Glomerular visceral epithelial cell (primary cell): ENCODE measurements at regions not wholly inside any gene's neighbourhood (a gene's known extent, or its start where the extent isn't known, plus 50 kb on each side); places are given as distances from the start of the nearest gene placed in this dataset.

Experiments
- DNase-seq: peaks from one replicate; pipeline ENCODE4 v3.0.0-alpha.2; 2016; ENCODE audit errors: extremely low spot score

DNA sequence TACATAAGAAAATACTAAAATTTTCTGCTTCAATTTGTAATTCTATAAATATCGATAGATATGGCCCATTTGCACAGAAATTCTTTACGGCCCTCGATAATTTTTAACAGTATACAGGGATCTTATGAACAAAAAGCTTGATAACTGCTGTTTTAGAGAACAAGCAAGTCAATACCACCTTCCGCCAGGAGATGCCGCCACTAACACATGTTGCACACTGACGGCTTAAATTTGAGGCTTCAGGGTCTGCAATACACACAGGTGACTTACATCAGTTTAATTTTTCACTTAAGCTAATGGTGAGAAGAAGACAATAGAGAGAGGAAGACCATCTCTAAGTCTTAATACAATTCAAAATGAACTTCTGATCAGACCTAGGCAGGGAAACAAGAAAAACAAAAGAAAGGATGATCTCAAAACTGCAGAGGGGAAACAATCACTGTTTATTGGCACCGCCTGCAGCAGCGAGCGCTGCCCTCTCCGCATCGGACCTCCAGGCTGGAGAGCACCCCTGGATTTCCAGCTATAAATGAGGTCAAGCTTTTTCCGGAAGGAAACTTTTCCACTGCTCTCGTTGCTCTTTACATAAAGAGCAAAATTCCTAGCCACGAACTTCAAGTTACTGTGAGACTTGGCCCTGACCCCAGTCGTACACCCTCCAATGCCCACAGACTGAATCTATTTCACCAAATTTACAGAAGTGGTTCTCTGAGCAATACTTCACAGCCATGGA, 53.9 kb downstream of the OTOR start:
- peak; percentile 59 for DNase-seq

DNA sequence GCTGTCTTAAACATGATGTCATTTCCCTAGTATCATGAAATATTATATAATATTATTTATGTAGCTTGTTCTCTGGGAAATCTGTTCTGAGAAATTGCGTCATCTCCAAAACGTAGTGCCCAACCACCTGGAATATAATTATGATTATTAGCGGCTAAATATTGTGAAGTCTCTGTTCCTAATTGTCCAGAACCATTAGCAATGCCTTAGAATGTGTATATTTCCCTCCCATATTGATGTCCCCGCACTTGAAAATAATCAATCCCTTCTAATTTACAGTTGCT, 54.4 kb downstream of the OTOR start:
- no peak for DNase-seq

DNA sequence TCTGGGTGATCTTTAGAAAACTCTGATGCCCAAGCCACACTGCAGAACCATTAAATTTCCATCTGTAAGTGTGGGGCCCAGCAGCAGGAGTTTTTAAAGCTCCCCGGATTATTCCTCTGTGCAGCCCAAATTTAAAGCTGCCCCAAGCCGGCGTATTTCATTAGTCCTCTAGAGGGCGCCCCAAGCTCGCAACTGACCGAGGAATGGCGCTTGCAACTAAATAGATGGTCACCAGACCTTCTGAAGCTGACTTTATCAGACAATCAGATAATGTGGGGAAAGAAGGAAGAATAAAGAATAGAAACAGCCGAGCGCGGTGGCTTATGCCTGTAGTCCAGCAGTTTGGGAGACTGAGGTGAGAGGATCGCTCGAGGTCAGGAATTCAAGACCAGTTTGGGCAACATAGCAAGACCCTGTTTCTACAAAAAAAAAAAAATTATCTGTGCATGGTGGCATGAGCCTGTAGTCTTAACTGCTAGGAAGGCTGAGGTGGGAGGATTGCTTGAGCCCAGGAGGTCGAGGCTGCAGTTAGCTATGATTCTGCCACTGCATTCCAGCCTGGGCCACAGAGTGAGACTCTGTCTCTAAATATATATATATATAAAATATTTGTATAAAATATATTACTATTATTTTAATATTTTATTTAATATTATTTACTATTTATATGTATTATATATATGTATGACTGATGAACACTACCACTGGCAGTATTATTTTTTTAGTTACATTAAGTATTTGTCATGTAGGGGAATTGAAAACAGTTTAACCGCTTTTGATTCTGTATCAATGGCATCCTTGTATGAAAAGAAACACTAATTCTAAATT, 56.0 kb downstream of the OTOR start:
- peak; percentile 62 for DNase-seq

DNA sequence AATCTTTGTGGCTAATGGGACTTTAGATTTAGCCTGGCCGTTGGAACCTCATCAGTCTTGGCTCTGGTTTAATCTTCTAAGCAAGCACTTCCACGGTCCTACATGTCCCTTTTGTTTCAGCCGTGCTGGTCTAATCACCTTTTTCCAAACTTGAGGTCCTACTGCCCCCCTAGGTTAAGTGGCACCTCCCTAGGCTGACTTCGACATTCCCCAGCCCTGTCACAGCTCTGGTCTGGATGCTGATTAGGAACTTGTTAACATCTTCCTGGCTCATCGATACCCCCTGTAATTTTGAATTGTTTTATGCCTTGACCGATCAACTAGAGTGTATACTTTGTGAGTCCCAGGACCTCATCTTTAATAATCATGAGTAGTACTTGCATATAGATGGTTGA, 56.6 kb downstream of the OTOR start:
- no peak for DNase-seq

GRCh38 chr20:16806061-16806460, 57.9 kb downstream of the OTOR start:
- DNase-seq = no peak

GRCh38 chr20:16806886-16807285, 58.7 kb downstream of the OTOR start:
- peak; percentile 30 for DNase-seq

DNA sequence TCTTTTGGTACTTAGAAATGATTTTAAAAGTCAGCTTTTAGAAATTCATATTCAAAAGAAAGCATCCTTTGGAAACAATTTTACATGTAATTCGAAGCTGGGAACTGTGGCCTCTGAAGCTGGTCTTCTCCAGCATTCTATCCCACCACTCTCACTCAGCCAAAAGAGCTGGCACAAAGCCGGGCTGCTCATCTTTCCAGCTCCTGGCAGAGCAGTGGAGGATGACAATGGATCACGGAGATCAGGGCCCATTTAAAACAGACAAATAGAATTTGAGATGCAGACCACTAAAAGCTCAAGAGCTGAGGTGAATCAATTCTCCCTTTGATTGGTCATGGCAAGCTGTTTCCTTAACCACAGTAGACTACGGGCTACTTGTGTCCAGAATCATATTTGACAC, 60.6 kb downstream of the OTOR start:
- DNase-seq = no peak

DNA sequence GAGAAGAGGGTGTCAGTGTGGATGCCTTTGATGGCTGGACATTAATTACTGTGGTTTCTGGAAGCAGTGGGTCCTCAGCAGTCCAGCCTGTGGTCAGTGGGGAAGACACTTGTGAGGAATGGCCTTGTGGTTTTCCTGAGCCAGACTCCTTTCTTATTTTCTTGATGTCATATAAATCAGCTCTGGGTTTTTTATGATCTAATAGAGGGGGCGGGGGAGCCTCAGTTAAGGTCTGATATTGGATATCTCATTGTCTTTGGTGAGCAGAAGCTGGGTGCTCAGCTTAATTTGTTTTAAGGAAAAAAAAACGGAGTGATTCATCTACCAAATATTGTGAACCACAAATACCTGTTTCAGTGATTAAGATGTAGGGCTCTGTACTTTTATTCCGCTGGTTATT, 62.1 kb downstream of the OTOR start:
- peak; percentile 86 for DNase-seq

DNA sequence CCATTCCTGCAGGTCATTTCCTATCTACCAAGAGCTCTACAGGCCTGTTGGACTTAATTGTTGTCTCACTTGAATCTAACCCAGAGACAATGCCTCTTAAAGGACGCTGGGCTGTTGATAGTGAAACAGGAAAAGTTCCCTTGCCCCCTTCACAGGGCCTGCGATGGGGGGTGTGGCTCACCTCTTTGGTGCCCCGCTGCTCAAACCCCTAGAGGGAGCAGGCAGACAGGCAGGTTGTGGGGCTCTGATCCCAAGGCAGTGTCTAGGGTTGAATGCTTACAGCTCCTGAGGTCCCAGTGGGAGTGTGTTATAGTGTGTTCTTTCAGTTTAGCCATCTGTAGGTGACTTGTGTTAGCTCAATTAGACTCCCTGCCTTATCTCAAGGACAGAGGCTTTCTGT, 68.0 kb downstream of the OTOR start:
- DNase-seq = no peak

DNA sequence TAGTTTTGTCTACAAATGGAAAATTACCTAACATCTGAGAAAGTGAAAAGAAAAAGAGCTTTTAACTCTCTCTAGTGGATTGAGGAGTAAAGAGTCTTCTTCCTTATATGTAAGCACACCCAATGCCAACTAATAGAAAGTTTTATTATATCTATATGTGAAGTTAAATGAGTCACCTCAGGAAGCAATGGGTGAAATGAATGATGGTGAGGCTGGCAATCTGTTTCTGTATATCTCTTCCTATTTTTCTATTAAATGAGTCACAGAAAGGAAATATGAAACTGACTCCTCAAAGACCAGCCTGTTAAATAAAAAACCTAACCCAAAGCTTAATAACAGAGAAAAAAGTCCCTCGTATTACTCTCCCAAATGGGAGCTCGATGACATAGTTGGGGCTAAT, 71.3 kb downstream of the OTOR start:
- DNase-seq = no peak

- DNase-seq = peak; percentile 77
Measured at GRCh38 chr20:16821211-16822089, 73.3 kb downstream of the OTOR start.

DNA sequence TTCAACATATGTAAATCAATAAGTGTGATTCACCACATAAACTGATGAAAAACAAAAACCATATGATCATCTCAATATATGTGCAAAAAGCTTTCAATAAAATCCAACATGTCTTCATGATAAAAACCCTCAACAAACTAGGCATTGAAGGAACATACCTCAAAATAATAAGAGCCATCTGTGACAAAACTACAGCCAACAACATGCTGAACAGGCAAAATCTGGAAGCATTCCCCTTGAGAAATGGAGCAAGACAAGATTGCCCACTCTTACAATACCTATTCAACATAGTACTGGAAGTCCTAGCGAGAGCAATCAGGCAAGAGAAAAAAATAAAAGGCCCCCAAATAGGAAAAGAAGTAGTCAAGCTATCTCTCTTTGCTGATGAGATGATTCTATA, 76.5 kb downstream of the OTOR start:
- no peak for DNase-seq

DNA sequence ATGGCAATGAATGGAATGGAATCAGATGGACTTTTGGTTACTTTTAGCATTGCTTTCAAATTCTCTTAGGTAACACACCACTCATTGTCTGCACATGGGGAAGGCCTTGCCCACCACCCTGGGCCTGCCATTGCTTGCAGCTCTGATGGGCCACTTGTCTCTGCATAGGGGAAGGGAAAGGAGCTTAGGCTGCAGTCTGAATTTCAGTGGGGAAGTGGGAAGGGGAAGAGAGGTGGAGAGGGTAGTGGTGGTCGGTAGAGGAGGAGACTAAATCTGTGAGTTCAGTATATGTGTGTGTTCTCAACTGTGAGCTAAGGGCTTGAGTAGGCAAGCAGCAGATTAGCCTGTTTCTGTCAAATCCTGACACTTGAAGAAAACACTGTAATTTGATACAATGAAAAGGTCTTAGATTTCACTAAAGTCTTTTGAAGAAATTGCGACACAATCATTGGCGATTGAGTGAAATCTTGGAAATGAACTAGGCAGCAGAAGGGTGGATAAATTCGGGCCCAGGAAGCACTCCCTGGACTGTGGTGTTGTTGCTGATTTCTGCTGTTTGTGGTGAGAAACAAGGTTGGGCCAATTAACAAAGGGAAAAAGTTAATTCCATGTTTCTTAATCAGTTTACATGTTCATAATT, 80.6 kb downstream of the OTOR start:
- no peak for DNase-seq

DNA sequence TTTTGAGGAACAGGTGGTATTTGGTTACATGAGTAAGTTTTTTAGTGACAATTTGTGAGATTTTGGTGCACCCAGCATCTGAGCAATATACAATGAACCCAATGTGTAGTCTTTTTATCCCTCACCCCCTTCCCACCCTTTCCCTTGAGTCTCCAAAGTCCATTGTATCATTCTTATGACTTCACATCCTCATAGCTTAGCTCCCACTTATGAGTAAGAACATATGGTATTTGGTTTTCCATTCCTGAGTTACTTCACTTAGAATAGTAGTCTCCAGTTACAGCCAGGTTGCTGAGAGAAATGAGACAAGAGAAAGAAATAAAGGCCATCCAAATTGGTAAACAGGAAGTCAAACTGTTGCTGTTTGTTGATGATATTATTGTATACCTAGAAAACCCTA, 87.5 kb downstream of the OTOR start:
- DNase-seq = peak; percentile 17

GRCh38 chr20:16842486-16843120, 94.4 kb downstream of the OTOR start:
- DNase-seq = no peak

DNA sequence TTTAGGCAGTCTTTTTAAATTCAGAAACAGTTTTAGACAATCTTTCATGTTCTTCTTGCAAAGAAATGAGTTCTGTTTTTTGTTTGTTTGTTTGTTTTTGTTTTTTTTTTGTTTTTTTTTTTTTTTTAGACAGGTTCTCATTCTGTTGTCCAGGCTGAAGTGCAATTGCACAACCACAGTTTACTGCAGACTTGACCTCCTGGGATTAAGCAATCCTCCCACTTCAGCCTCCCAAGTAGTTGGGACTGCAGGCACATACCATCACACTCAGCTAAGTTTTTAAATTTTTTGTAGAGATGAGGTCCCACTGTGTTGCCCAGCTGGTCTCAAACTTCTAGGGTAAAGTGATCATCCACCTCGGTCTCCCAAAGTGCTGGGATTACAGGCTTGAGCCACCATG, 96.2 kb downstream of the OTOR start:
- no peak for DNase-seq

DNA sequence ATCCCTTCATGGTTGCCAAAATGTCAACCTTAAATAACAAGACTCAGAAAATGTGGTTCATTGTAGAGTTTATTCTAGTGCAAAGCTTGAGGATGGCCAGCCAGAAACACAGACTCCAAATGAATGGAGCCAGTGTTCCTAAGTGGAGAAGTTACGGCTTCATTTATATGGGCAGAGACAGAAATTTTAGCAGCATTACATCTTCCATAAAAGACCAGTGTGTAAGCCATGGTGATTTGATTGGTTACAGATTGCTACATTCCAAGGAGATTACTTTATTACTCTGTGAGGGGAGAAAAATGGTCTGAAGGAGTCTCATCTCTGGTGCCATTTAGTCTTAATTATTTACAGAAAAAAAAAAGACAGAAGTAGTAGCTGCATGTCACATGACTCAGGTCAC, 97.8 kb downstream of the OTOR start:
- DNase-seq = peak; percentile 43

GRCh38 chr20:16848061-16848460, 99.9 kb downstream of the OTOR start:
- DNase-seq = no peak

- DNase-seq = no peak
Measured at GRCh38 chr20:16848526-16848925, 100.4 kb downstream of the OTOR start.

GRCh38 chr20:16860914-16861313, 112.8 kb downstream of the OTOR start:
- DNase-seq = no peak

DNA sequence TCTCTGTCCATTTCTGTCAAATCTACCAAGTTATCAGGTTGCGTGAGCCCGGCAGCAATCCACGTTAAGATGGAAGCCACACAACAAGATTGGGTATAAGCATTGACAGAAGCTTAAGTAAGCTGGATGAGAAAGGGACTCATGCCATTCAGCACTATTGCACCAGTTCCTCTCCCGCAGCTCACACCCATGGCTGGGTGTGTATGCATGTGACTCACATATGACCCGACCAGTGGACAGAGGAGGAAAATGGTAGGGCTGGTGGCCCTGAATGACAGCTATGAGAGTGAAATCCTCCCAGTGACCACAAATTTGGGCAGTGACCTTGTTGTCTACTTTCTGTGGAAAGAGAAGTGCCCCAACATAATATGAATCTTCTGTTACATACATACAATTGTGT, 113.5 kb downstream of the OTOR start:
- DNase-seq = no peak

DNA sequence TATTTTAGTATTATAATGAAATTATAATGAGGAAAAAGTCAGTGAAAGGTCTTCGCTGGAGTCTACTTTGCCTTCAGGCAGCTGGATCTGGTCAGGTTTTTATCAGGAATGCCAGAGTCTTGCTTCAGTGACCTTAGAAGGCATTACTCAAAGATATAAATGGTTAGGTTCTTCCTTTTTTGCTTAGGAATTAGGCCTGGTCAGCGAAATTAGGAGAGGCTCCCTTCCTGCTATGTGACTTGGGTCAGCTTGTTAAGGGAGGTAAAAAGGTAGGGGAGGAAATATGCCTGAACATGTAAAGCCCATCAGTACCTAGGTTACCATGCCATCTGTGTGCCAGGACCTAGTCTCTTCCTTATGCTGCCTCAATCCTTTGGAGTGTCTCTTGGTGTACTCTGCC, 115.1 kb downstream of the OTOR start:
- DNase-seq = no peak
